Hepatic stellate cell (primary cell): ENCODE measurements at regions not wholly inside any gene's neighbourhood (a gene's known extent, or its start where the extent isn't known, plus 50 kb on each side); places are given as distances from the start of the nearest gene placed in this dataset.
A peak's percentile ranks its signal among the peaks of the same experiment; 100 is the strongest.

Experiments
- DNase-seq: peaks from one replicate; pipeline ENCODE4 v3.0.0; 2011; ENCODE audit warnings: low spot score

GRCh38 chr3:124577494-124578167, 152.6 kb upstream of the UMPS start:
- no peak for DNase-seq

GRCh38 chr3:124579641-124580040, 150.6 kb upstream of the UMPS start:
- DNase-seq: no peak

- no peak for DNase-seq
Measured at GRCh38 chr3:124582196-124582595, 148.1 kb upstream of the UMPS start.

GRCh38 chr3:124582621-124583395, 147.4 kb upstream of the UMPS start:
- DNase-seq: no peak

- DNase-seq: no peak
Measured at GRCh38 chr3:124584245-124584551, 146.1 kb upstream of the UMPS start.

GRCh38 chr3:124584552-124585391, 145.5 kb upstream of the UMPS start:
- peak; percentile 48 for DNase-seq

- no peak for DNase-seq
Measured at GRCh38 chr3:124586126-124587052, 143.9 kb upstream of the UMPS start.

GRCh38 chr3:124587053-124587408, 143.2 kb upstream of the UMPS start:
- DNase-seq: no peak

- no peak for DNase-seq
Measured at GRCh38 chr3:124588036-124588435, 142.2 kb upstream of the UMPS start.

- DNase-seq: no peak
Measured at GRCh38 chr3:124588794-124589193, 141.5 kb upstream of the UMPS start.

- no peak for DNase-seq
Measured at GRCh38 chr3:124591699-124592098, 138.6 kb upstream of the UMPS start.

- DNase-seq: no peak
Measured at GRCh38 chr3:124592658-124593441, 137.4 kb upstream of the UMPS start.

GRCh38 chr3:124593442-124593829, 136.8 kb upstream of the UMPS start:
- DNase-seq: no peak

- DNase-seq: no peak
Measured at GRCh38 chr3:124594581-124594980, 135.7 kb upstream of the UMPS start.

GRCh38 chr3:124597273-124597672, 133.0 kb upstream of the UMPS start:
- no peak for DNase-seq

GRCh38 chr3:124597979-124598378, 132.3 kb upstream of the UMPS start:
- DNase-seq: no peak

- no peak for DNase-seq
Measured at GRCh38 chr3:124599147-124599765, 131.0 kb upstream of the UMPS start.

GRCh38 chr3:124599779-124600693, 130.2 kb upstream of the UMPS start:
- no peak for DNase-seq

- no peak for DNase-seq
Measured at GRCh38 chr3:124600765-124601164, 129.5 kb upstream of the UMPS start.

GRCh38 chr3:124601190-124601589, 129.1 kb upstream of the UMPS start:
- DNase-seq: no peak
